HCT116 (cell line): ENCODE measurements at regions not wholly inside any gene's neighbourhood (a gene's known extent, or its start where the extent isn't known, plus 50 kb on each side); places are given as distances from the start of the nearest gene placed in this dataset.

Experiments used
- ATAC-seq: fragments of 200-7000 bp; cut with Tn5 transposase; 2 replicates; pipeline ENCODE4 v1.9.1; 2020; ENCODE audit warnings: mild to moderate bottlenecking, moderate library complexity
- BruUV-seq: library from RNA; stranded (reverse); fragments of 400-500 nt; replicated peaks from 2 replicates; lab custom pipeline; 2021; lab: Mats Ljungman, UMichigan
- CTCF ChIA-PET: fragments of 300-600 bp; sonication (Branson Sonifier 250); formaldehyde crosslinking; loops from one replicate; lab custom pipeline; 2021; ENCODE audit warnings: antibody characterized with exemption; lab: Charles Lee
- POLR2A ChIA-PET: fragments of 300-600, 350-600 bp; sonication (Branson Sonifier 250); formaldehyde crosslinking; loops from one replicate; lab custom pipeline; 2021; ENCODE audit warnings: antibody characterized with exemption; lab: Charles Lee
- RAD21 ChIA-PET, 2 experiments: fragments of 300-600 bp; sonication (Branson Sonifier 250); formaldehyde crosslinking; loops; one replicate each; lab custom pipeline; 2023; ENCODE audit warnings: low total read pairs in 2 of 2; ENCODE audit not compliant: uncharacterized antibody in 2 of 2, unreplicated experiment in 2 of 2, low non-redundant PET in 1 of 2; lab: Charles Lee
- DNase-seq: peaks from one replicate; pipeline ENCODE4 v3.0.0-alpha.2; 2010; ENCODE audit warnings: low read depth, low spot score
- H2AFZ ChIP-seq: fragments of 200-600 bp; shearing (Covaris generic), sonication (generic); 2 replicates; pipeline ENCODE4 v1.6.1; 2017; ENCODE audit warnings: low read depth, mixed run types, mixed read lengths, antibody characterized with exemption, low read length; ENCODE audit not compliant: poor library complexity, severe bottlenecking
- H3K27ac ChIP-seq: 2 replicates; pipeline ENCODE4 v1.5.1; 2012; ENCODE audit warnings: low read depth, low read length
- H3K27me3 ChIP-seq: fragments of 200-600 bp; sonication (generic); 2 replicates; pipeline ENCODE4 v1.6.1; 2016; ENCODE audit warnings: mixed run types, low read length, mixed read lengths; ENCODE audit not compliant: insufficient read depth
- H3K36me3 ChIP-seq, 2 experiments: fragments of 200-500 bp in 1 of 2; fragments of 200-600 bp in 1 of 2; sonication (Bioruptor generic) in 1 of 2; sonication (generic) in 1 of 2; 2 replicates each; pipeline versions ENCODE4 v1.5.1 to v1.6.1; 2014 to 2016; ENCODE audit warnings: low read length in 2 of 2, inconsistent platforms in 1 of 2, mixed read lengths in 1 of 2, mixed run types in 1 of 2; ENCODE audit not compliant: insufficient read depth in 2 of 2, control insufficient read depth in 1 of 2
- H3K4me1 ChIP-seq, 2 experiments: fragments of 200-600 bp in 1 of 2; sonication (generic) in 1 of 2; 2 replicates each; pipeline versions ENCODE4 v1.5.1 to v1.6.1; 2012 to 2017; ENCODE audit warnings: low read length in 2 of 2, inconsistent platforms in 1 of 2, mild to moderate bottlenecking in 1 of 2, mixed read lengths in 1 of 2, mixed run types in 1 of 2, moderate library complexity in 1 of 2; ENCODE audit not compliant: insufficient read depth in 2 of 2, control insufficient read depth in 1 of 2
- H3K4me2 ChIP-seq: fragments of 200-600 bp; sonication (generic); 2 replicates; pipeline ENCODE4 v1.6.1; 2017; ENCODE audit warnings: mixed run types, low read length, mixed read lengths
- H3K4me3 ChIP-seq, 2 experiments: fragments of 200-600 bp in 1 of 2; sonication (generic) in 1 of 2; replicated peaks in 1 of 2; 2 replicates each; pipeline ENCODE4 v1.5.1; 2011 to 2016; ENCODE audit warnings: low read length in 2 of 2, control low read depth in 1 of 2, low read depth in 1 of 2, mild to moderate bottlenecking in 1 of 2, mixed read lengths in 1 of 2, mixed run types in 1 of 2
- H3K79me2 ChIP-seq: fragments of 200-600 bp; sonication (generic); 2 replicates; pipeline ENCODE4 v1.6.1; 2017; ENCODE audit warnings: mild to moderate bottlenecking, mixed run types, low read length, moderate library complexity, mixed read lengths; ENCODE audit not compliant: insufficient read depth
- H3K9ac ChIP-seq: fragments of 200-600 bp; sonication (generic); 2 replicates; pipeline ENCODE4 v1.6.1; 2016; ENCODE audit warnings: low read length, mixed read lengths
- H3K9me2 ChIP-seq: fragments of 200-600 bp; sonication (generic), shearing (Covaris generic); 2 replicates; pipeline ENCODE4 v1.6.1; 2017; ENCODE audit warnings: mixed run types, mild to moderate bottlenecking, moderate library complexity; ENCODE audit not compliant: insufficient read depth
- H3K9me3 ChIP-seq, 2 experiments: fragments of 200-500 bp in 1 of 2; fragments of 200-600 bp in 1 of 2; sonication (Bioruptor generic) in 1 of 2; sonication (generic) in 1 of 2; 2 replicates each; pipeline ENCODE4 v1.6.1; 2014 to 2017; ENCODE audit warnings: low read length in 2 of 2, mixed read lengths in 2 of 2, inconsistent platforms in 1 of 2, low read depth in 1 of 2, mild to moderate bottlenecking in 1 of 2, mixed run types in 1 of 2, moderate library complexity in 1 of 2; ENCODE audit not compliant: control insufficient read depth in 1 of 2, insufficient read depth in 1 of 2
- H4K20me1 ChIP-seq: fragments of 200-600 bp; sonication (generic), shearing (Covaris generic); 2 replicates; pipeline ENCODE4 v1.6.1; 2017; ENCODE audit warnings: mixed run types, mild to moderate bottlenecking, moderate library complexity; ENCODE audit not compliant: insufficient read depth
- ATF3 ChIP-seq: IDR thresholded peaks from 2 replicates; pipeline ENCODE4 v1.6.1; 2012
- CBX3 ChIP-seq: IDR thresholded peaks from 2 replicates; pipeline ENCODE4 v1.6.1; 2012; ENCODE audit warnings: low read depth
- CTCF ChIP-seq, 3 experiments: fragments of 200-600 bp in 1 of 3; sonication (generic) in 1 of 3; IDR thresholded peaks in 2 of 3; conservative IDR thresholded peaks in 1 of 3; 2 replicates each; pipeline ENCODE4 v1.5.1; 2012 to 2017; ENCODE audit warnings: low read depth in 2 of 3, low read length in 2 of 3, antibody characterized with exemption in 1 of 3, borderline replicate concordance in 1 of 3, control low read depth in 1 of 3, mild to moderate bottlenecking in 1 of 3, mixed read lengths in 1 of 3, mixed run types in 1 of 3, moderate library complexity in 1 of 3; ENCODE audit not compliant: insufficient read depth in 1 of 3
- EGR1 ChIP-seq: IDR thresholded peaks from 2 replicates; pipeline ENCODE4 v1.6.1; 2012; ENCODE audit warnings: low read depth
- ELF1 ChIP-seq: IDR thresholded peaks from 2 replicates; pipeline ENCODE4 v1.6.1; 2012; ENCODE audit warnings: low read depth, borderline replicate concordance
- EZH2phosphoT487 ChIP-seq: fragments of 200-600 bp; IDR thresholded peaks from 2 replicates; pipeline ENCODE4 v1.6.1; 2018; ENCODE audit warnings: antibody characterized with exemption, borderline replicate concordance
- FOSL1 ChIP-seq: IDR thresholded peaks from 2 replicates; pipeline ENCODE4 v1.6.1; 2012; ENCODE audit warnings: low read depth
- JUND ChIP-seq: IDR thresholded peaks from 2 replicates; pipeline ENCODE4 v1.6.1; 2012
- MAX ChIP-seq: IDR thresholded peaks from 2 replicates; pipeline ENCODE4 v1.6.1; 2012
- POLR2AphosphoS5 ChIP-seq: IDR thresholded peaks from 2 replicates; pipeline ENCODE4 v1.6.1; 2011; ENCODE audit warnings: mild to moderate bottlenecking, low read depth, low read length, moderate library complexity
- RAD21 ChIP-seq: IDR thresholded peaks from 2 replicates; pipeline ENCODE4 v1.6.1; 2012; ENCODE audit warnings: low read depth, mild to moderate bottlenecking
- REST ChIP-seq: IDR thresholded peaks from 2 replicates; pipeline ENCODE4 v1.6.1; 2012; ENCODE audit warnings: low read depth
- SIN3A ChIP-seq: IDR thresholded peaks from 2 replicates; pipeline ENCODE4 v1.6.1; 2012; ENCODE audit warnings: low read depth
- SP1 ChIP-seq: IDR thresholded peaks from 2 replicates; pipeline ENCODE4 v1.6.1; 2012; ENCODE audit warnings: low read depth
- SRF ChIP-seq: IDR thresholded peaks from 2 replicates; pipeline ENCODE4 v1.6.1; 2012; ENCODE audit warnings: low read depth
- TCF7L2 ChIP-seq: IDR thresholded peaks from 2 replicates; pipeline ENCODE4 v1.7.0; 2011; ENCODE audit warnings: borderline replicate concordance, inconsistent platforms; ENCODE audit not compliant: insufficient read depth, insufficient read length; ENCODE audit errors: extremely low read depth
- ZBTB33 ChIP-seq: IDR thresholded peaks from 2 replicates; pipeline ENCODE4 v1.6.1; 2011; ENCODE audit warnings: mild to moderate bottlenecking, low read length, moderate library complexity; ENCODE audit not compliant: insufficient replicate concordance; ENCODE audit errors: extremely low read depth
- ZFX ChIP-seq: fragments of 450-650 bp; IDR thresholded peaks from 2 replicates; pipeline ENCODE4 v1.6.1; 2017
- intact Hi-C: fragments of 100-400 bp; cut with micrococcal nuclease; formaldehyde crosslinking; loops from 2 replicates; pipeline ENCODE4 v1.10.0; 2022

GRCh38 chr2:83320053-83320452 is 1139.0 kb downstream of the SUCLG1 start:
- DNase-seq (no peak), ATAC-seq (no peak)
- Histone ChIP-seq H3K27me3 (no peaks in the 10 kb centered on the region), H3K4me1 (no peaks in the 10 kb centered on the region), H3K4me3 (no peak overlapping the region), H3K9me3 (no peaks in the 10 kb centered on the region), H2AFZ (no peak overlapping the region), H4K20me1 (no peaks in the 10 kb centered on the region), H3K36me3 (no peaks in the 10 kb centered on the region), H3K9ac (no peak overlapping the region), H3K4me2 (no peak overlapping the region), H3K79me2 (no peaks in the 10 kb centered on the region), H3K9me2 (no peaks in the 10 kb centered on the region), H3K27ac (no peak overlapping the region)
- TF ChIP-seq FOSL1 (no peak), ELF1 (no peak), EZH2phosphoT487 (no peak), ZBTB33 (no peak), RAD21 (no peak), POLR2AphosphoS5 (no peak), CBX3 (no peak), REST (no peak), SP1 (no peak), TCF7L2 (no peak), CTCF (IDR thresholded peaks at IDR 0.05 in 2 of 3, conservative IDR thresholded peaks at IDR 0.05 in 1 of 3; ENCODE audit: borderline replicate concordance in 1 of 3, insufficient read depth in 1 of 3, low read depth in 2 of 3, low read length in 2 of 3) (no peak), ATF3 (no peak), ZFX (no peak), EGR1 (no peak), SIN3A (no peak), SRF (no peak), MAX (no peak), JUND (no peak)
- BruUV-seq = no TSS peak
- ChIA-PET CTCF (no interaction called here), POLR2A (no interaction called here), RAD21 (no interaction called here)
- intact Hi-C loops = no loop called here
